ENCODE measurements at regions not wholly inside any gene's neighbourhood (a gene's known extent, or its start where the extent isn't known, plus 50 kb on each side); places are given as distances from the start of the nearest gene placed in this dataset.
"Not testable (repeated sequence)": the region's sequence is repeated elsewhere in the genome, so short reads cannot be mapped to it uniquely, and the experiment has no call there.

- no peaks in the 10 kb centered on the region for H3K9me3 ChIP-seq (replicated peaks in 1 of 2; ENCODE audit: control insufficient read depth in 1 of 2, insufficient read depth in 1 of 2, low read length in 2 of 2)
- H3K4me1 Mint-ChIP-seq: no peaks in the 10 kb centered on the region
- H3K4me3 ChIP-seq (replicated peaks in 1 of 3; ENCODE audit: low read depth in 2 of 3, low read length in 3 of 3): no peak overlapping the region
- no peak overlapping the region for H3K9ac ChIP-seq (ENCODE audit: insufficient read depth, low read length, poor library complexity, severe bottlenecking)
- H3K4me2 ChIP-seq (replicated peaks; ENCODE audit: extremely low read depth, low read length, poor library complexity, severe bottlenecking): no peak overlapping the region
- WGBS (ENCODE audit: insufficient coverage): no CpG with 5 or more reads among the region's 1 CpG
- H3K4me3 Mint-ChIP-seq: no peak overlapping the region
- intact Hi-C loops (cut with micrococcal nuclease): no loop called here
- H3K36me3 Mint-ChIP-seq: no peaks in the 10 kb centered on the region
- no peaks in the 10 kb centered on the region for H3K36me3 ChIP-seq (replicated peaks in 1 of 2; ENCODE audit: control insufficient read depth in 1 of 2, insufficient read depth in 2 of 2, low read length in 2 of 2)
- no peaks in the 10 kb centered on the region for H3K4me1 ChIP-seq (ENCODE audit: control insufficient read depth in 1 of 2, insufficient read depth in 2 of 2, low read length in 2 of 2)
- no peak for TF ChIP-seq CTCF (IDR thresholded peaks at IDR 0.05)
- no peak overlapping the region for H3K27ac Mint-ChIP-seq
- no peak overlapping the region for H2AFZ ChIP-seq (ENCODE audit: insufficient read depth, low read depth, low read length, poor library complexity, severe bottlenecking)
- peaks cover 0 to 1% (median 0%) of the 10 kb centered on the region in 3 donors for H3K27me3 Mint-ChIP-seq (ENCODE audit: low read depth in 3 of 3)
- no peak overlapping the region for H3K27ac ChIP-seq (ENCODE audit: low read depth in 1 of 2, low read length in 2 of 2)
- no peaks in the 10 kb centered on the region for H3K27me3 ChIP-seq (ENCODE audit: control insufficient read depth in 2 of 2, insufficient read depth in 2 of 2, low read length in 2 of 2)
- H3K9me3 Mint-ChIP-seq: peaks cover 0 to 6% (median 2%) of the 10 kb centered on the region in 7 donors
- no peaks in the 10 kb centered on the region for H3K79me2 ChIP-seq (ENCODE audit: insufficient read depth, low read length)
- no peaks in the 10 kb centered on the region for H4K20me1 ChIP-seq (ENCODE audit: insufficient read depth, low read length)
- no peak for DNase-seq
Observed at GRCh38 chr20:6339176-6339575, 216.3 kb upstream of the FERMT1 start.

- Mint-ChIP-seq H3K36me3 (no peaks in the 10 kb centered on the region), H3K4me3 (no peak overlapping the region), H3K9me3 (peaks cover 5 to 14% (median 8%) of the 10 kb centered on the region in 7 donors), H3K4me1 (no peaks in the 10 kb centered on the region), H3K27me3 (ENCODE audit: low read depth in 3 of 3) (no peaks in the 10 kb centered on the region), H3K27ac (no peak overlapping the region)
- Histone ChIP-seq H3K9ac (ENCODE audit: insufficient read depth, low read length, poor library complexity, severe bottlenecking) (no peak overlapping the region), H3K9me3 (replicated peaks in 1 of 2; ENCODE audit: control insufficient read depth in 1 of 2, insufficient read depth in 1 of 2, low read length in 2 of 2) (no peaks in the 10 kb centered on the region), H3K27me3 (ENCODE audit: control insufficient read depth in 2 of 2, insufficient read depth in 2 of 2, low read length in 2 of 2) (no peaks in the 10 kb centered on the region), H4K20me1 (ENCODE audit: insufficient read depth, low read length) (no peaks in the 10 kb centered on the region), H3K4me2 (replicated peaks; ENCODE audit: extremely low read depth, low read length, poor library complexity, severe bottlenecking) (no peak overlapping the region), H3K79me2 (ENCODE audit: insufficient read depth, low read length) (no peaks in the 10 kb centered on the region), H3K36me3 (replicated peaks in 1 of 2; ENCODE audit: control insufficient read depth in 1 of 2, insufficient read depth in 2 of 2, low read length in 2 of 2) (no peaks in the 10 kb centered on the region), H3K4me3 (replicated peaks in 1 of 3; ENCODE audit: low read depth in 2 of 3, low read length in 3 of 3) (no peak overlapping the region), H2AFZ (ENCODE audit: insufficient read depth, low read depth, low read length, poor library complexity, severe bottlenecking) (no peak overlapping the region), H3K4me1 (ENCODE audit: control insufficient read depth in 1 of 2, insufficient read depth in 2 of 2, low read length in 2 of 2) (no peaks in the 10 kb centered on the region), H3K27ac (ENCODE audit: low read depth in 1 of 2, low read length in 2 of 2) (no peak overlapping the region)
- no peak for TF ChIP-seq CTCF (IDR thresholded peaks at IDR 0.05)
- 94% methylated on average over 4 of the region's 5 CpGs for WGBS (ENCODE audit: insufficient coverage)
- DNase-seq: no peak
- intact Hi-C loops (cut with micrococcal nuclease): no loop called here
Observed at GRCh38 chr20:6333110-6333509, 210.3 kb upstream of the FERMT1 start.

- H3K4me3 ChIP-seq (replicated peaks in 1 of 3; ENCODE audit: low read depth in 2 of 3, low read length in 3 of 3); H3K4me1 Mint-ChIP-seq; H3K27me3 Mint-ChIP-seq (ENCODE audit: low read depth in 3 of 3); H2AFZ ChIP-seq (ENCODE audit: insufficient read depth, low read depth, low read length, poor library complexity, severe bottlenecking); H3K4me1 ChIP-seq (ENCODE audit: control insufficient read depth in 1 of 2, insufficient read depth in 2 of 2, low read length in 2 of 2); H3K27ac Mint-ChIP-seq; H3K4me3 Mint-ChIP-seq; H3K27ac ChIP-seq (ENCODE audit: low read depth in 1 of 2, low read length in 2 of 2); H3K36me3 ChIP-seq (replicated peaks in 1 of 2; ENCODE audit: control insufficient read depth in 1 of 2, insufficient read depth in 2 of 2, low read length in 2 of 2); DNase-seq; H3K4me2 ChIP-seq (replicated peaks; ENCODE audit: extremely low read depth, low read length, poor library complexity, severe bottlenecking); H3K36me3 Mint-ChIP-seq; H3K9ac ChIP-seq (ENCODE audit: insufficient read depth, low read length, poor library complexity, severe bottlenecking); intact Hi-C loops (cut with micrococcal nuclease); H3K9me3 ChIP-seq (replicated peaks in 1 of 2; ENCODE audit: control insufficient read depth in 1 of 2, insufficient read depth in 1 of 2, low read length in 2 of 2); H3K27me3 ChIP-seq (ENCODE audit: control insufficient read depth in 2 of 2, insufficient read depth in 2 of 2, low read length in 2 of 2); H3K79me2 ChIP-seq (ENCODE audit: insufficient read depth, low read length); H4K20me1 ChIP-seq (ENCODE audit: insufficient read depth, low read length): not testable (repeated sequence)
- peaks cover 2 to 18% (median 12%) of the 10 kb centered on the region in 7 donors for H3K9me3 Mint-ChIP-seq
- 97% methylated on average over 6 of the region's 20 CpGs for WGBS (ENCODE audit: insufficient coverage)
Observed at GRCh38 chr20:6321235-6321634, 198.4 kb upstream of the FERMT1 start.

All from CD14-positive monocyte (primary cell).